GM12878 (cell line): ENCODE measurements at regions not wholly inside any gene's neighbourhood (a gene's known extent, or its start where the extent isn't known, plus 50 kb on each side); places are given as distances from the start of the nearest gene placed in this dataset.

Experiments
- ATAC-seq: fragments of 200-7000 bp; cut with Tn5 transposase; 3 replicates; pipeline ENCODE4 v1.9.1; 2020; ENCODE audit warnings: mild to moderate bottlenecking, moderate library complexity
- BruUV-seq: library from RNA; stranded (reverse); fragments of 400-500 nt; replicated peaks from 2 replicates; lab custom pipeline; 2021; lab: Mats Ljungman, UMichigan
- CTCF ChIA-PET: fragments of 300-600 bp; sonication (Branson Sonifier 250); formaldehyde crosslinking; extraction: SDS; loops from one replicate; lab custom pipeline; 2021; ENCODE audit warnings: inconsistent platforms; lab: Yijun Ruan, JAX
- POLR2A ChIA-PET: fragments of 350-600 bp; formaldehyde crosslinking; extraction: SDS; loops from one replicate; lab custom pipeline; 2021; ENCODE audit warnings: inconsistent platforms; lab: Charles Lee
- RAD21 ChIA-PET: fragments of 300-600 bp; sonication (Branson Sonifier 250); formaldehyde crosslinking; loops from one replicate; lab custom pipeline; 2023; ENCODE audit warnings: antibody characterized with exemption; ENCODE audit not compliant: unreplicated experiment; lab: Charles Lee
- SMC1A ChIA-PET: fragments of 300-600 bp; sonication (Branson Sonifier 250); formaldehyde crosslinking; loops from one replicate; lab custom pipeline; 2023; ENCODE audit not compliant: unreplicated experiment, uncharacterized antibody; lab: Charles Lee
- DNase-seq: peaks from one replicate; pipeline ENCODE4 v3.0.0-alpha.2; 2011; ENCODE audit warnings: low read depth, low spot score
- FAIRE-seq: peaks from 3 replicates; lab custom pipeline; 2011; peaks lifted over from hg19 to GRCh38; lab: Jason Lieb, UNC
- H2AFZ ChIP-seq: 2 replicates; pipeline ENCODE4 v1.6.0; 2011; ENCODE audit warnings: low read depth, low read length, control low read depth; ENCODE audit not compliant: control insufficient read depth
- H3K27ac ChIP-seq: 2 replicates; pipeline ENCODE4 v1.5.1; 2011; ENCODE audit warnings: control low read depth; ENCODE audit not compliant: control insufficient read depth, insufficient read depth
- H3K27me3 ChIP-seq, 2 experiments: replicated peaks in 1 of 2; 2 replicates each; pipeline versions ENCODE4 v1.6.0 to v1.6.1; 2011; ENCODE audit warnings: low read length in 1 of 2; ENCODE audit not compliant: control insufficient read depth in 2 of 2, insufficient read depth in 2 of 2
- H3K36me3 ChIP-seq, 2 experiments: 2 replicates each; pipeline ENCODE4 v1.5.1; 2011; ENCODE audit warnings: low read length in 1 of 2; ENCODE audit not compliant: control insufficient read depth in 2 of 2, insufficient read depth in 2 of 2
- H3K4me1 ChIP-seq: 2 replicates; pipeline ENCODE4 v1.6.1; 2011; ENCODE audit warnings: mild to moderate bottlenecking, low read length, moderate library complexity, mixed read lengths; ENCODE audit not compliant: control insufficient read depth, insufficient read depth
- H3K4me2 ChIP-seq: 2 replicates; pipeline ENCODE4 v1.6.0; 2011; ENCODE audit warnings: control low read depth; ENCODE audit not compliant: control insufficient read depth, insufficient read depth
- H3K4me3 ChIP-seq: fragments of 200-600 bp; sonication (generic); 2 replicates; pipeline ENCODE4 v1.5.1; 2016
- H3K79me2 ChIP-seq: 2 replicates; pipeline ENCODE4 v1.6.0; 2011; ENCODE audit warnings: low read length; ENCODE audit not compliant: control insufficient read depth, insufficient read depth
- H3K9ac ChIP-seq: 2 replicates; pipeline ENCODE4 v1.8.0; 2011; ENCODE audit warnings: low read length, control low read depth, mixed read lengths; ENCODE audit not compliant: control insufficient read depth, insufficient read depth
- H3K9me3 ChIP-seq: replicated peaks from 3 replicates; pipeline ENCODE4 v1.5.1; 2011; ENCODE audit warnings: mild to moderate bottlenecking, low read length; ENCODE audit not compliant: control insufficient read depth, insufficient read depth
- H4K20me1 ChIP-seq: 2 replicates; pipeline ENCODE4 v1.6.0; 2011; ENCODE audit not compliant: control insufficient read depth, insufficient read depth
- CEBPZ ChIP-seq: fragments of 150-350 bp; IDR thresholded peaks from 2 replicates; pipeline ENCODE4 v1.6.1; 2016; ENCODE audit warnings: low read depth, low read length
- E2F4 ChIP-seq: IDR thresholded peaks from 2 replicates; pipeline ENCODE4 v1.6.1; 2012; ENCODE audit warnings: low read depth, low read length, improper control_type of control experiment
- IKZF1 ChIP-seq: fragments of 450-650 bp; conservative IDR thresholded peaks from 2 replicates; pipeline ENCODE4 v1.6.1; 2017; ENCODE audit warnings: antibody characterized with exemption, mild to moderate bottlenecking
- MLLT1 ChIP-seq: fragments of 450-650 bp; IDR thresholded peaks from 2 replicates; pipeline ENCODE4 v1.6.1; 2016; ENCODE audit warnings: mild to moderate bottlenecking
- MYB ChIP-seq: fragments of 150-350 bp; IDR thresholded peaks from 2 replicates; pipeline ENCODE4 v1.6.1; 2014; ENCODE audit warnings: mild to moderate bottlenecking, low read depth, low read length, borderline replicate concordance
- RELB ChIP-seq: fragments of 450-650 bp; IDR thresholded peaks from 2 replicates; pipeline ENCODE4 v1.6.1; 2017; ENCODE audit warnings: low read depth, mild to moderate bottlenecking, moderate library complexity
- SUZ12 ChIP-seq: fragments of 200-600 bp; sonication (generic); IDR thresholded peaks from one replicate; pipeline ENCODE4 v1.6.1; 2018; ENCODE audit warnings: antibody characterized with exemption, mild to moderate bottlenecking; ENCODE audit not compliant: unreplicated experiment
- YBX1 ChIP-seq: fragments of 450-650 bp; IDR thresholded peaks from 2 replicates; pipeline ENCODE4 v1.6.1; 2016; ENCODE audit warnings: antibody characterized with exemption
- ZBTB40 ChIP-seq: fragments of 450-650 bp; IDR thresholded peaks from 2 replicates; pipeline ENCODE4 v1.6.1; 2016; ENCODE audit warnings: mild to moderate bottlenecking, moderate library complexity, borderline replicate concordance
- ZZZ3 ChIP-seq: IDR thresholded peaks from 2 replicates; pipeline ENCODE4 v1.6.1; 2011; ENCODE audit warnings: low read depth; ENCODE audit not compliant: control insufficient read depth, insufficient read length
- WGBS: methylation state at CpG from one replicate; pipeline ENCODE4 v1.1.6; 2016; ENCODE audit warnings: low lambda C conversion rate; ENCODE audit not compliant: insufficient replicate concordance, insufficient coverage; ENCODE audit errors: missing lambda C conversion rate; 5-methylcytosine and 5-hydroxymethylcytosine counted together
- in situ Hi-C: fragments of 300-500 bp; cut with MboI; formaldehyde crosslinking; loops from 9 replicates; pipeline ENCODE4 v1.14.3; 2018; ENCODE audit warnings: mixed read lengths
- intact Hi-C: fragments of 100-400 bp; cut with micrococcal nuclease; formaldehyde crosslinking; loops from one replicate; pipeline ENCODE4 v1.14.2; 2022; ENCODE audit not compliant: unreplicated experiment

GRCh38 chr9:108078375-108078774, 588.8 kb upstream of the KLF4 start:
- H4K20me1 ChIP-seq = no peaks in the 10 kb centered on the region
- intact Hi-C loops = no loop called here
- DNase-seq = no peak
- no peak overlapping the region for H3K4me3 ChIP-seq
- no peak for ATAC-seq
- H3K79me2 ChIP-seq = no peaks in the 10 kb centered on the region
- H3K9ac ChIP-seq = no peak overlapping the region
- H2AFZ ChIP-seq = no peak overlapping the region
- no TSS peak for BruUV-seq
- H3K27ac ChIP-seq = no peak overlapping the region
- H3K36me3 ChIP-seq = no peaks in the 10 kb centered on the region
- ChIA-PET RAD21 (no interaction called here), CTCF (no interaction called here), POLR2A (no interaction called here), SMC1A (no interaction called here)
- H3K9me3 ChIP-seq = no peaks in the 10 kb centered on the region
- H3K4me1 ChIP-seq = no peaks in the 10 kb centered on the region
- no peak overlapping the region for H3K4me2 ChIP-seq
- in situ Hi-C loops = no loop called here
- TF ChIP-seq CEBPZ (no peak), YBX1 (no peak), ZBTB40 (no peak), IKZF1 (no peak), ZZZ3 (no peak), MYB (no peak), RELB (no peak), MLLT1 (no peak), SUZ12 (no peak), E2F4 (no peak)
- FAIRE-seq = no peak
- no peaks in the 10 kb centered on the region for H3K27me3 ChIP-seq
- WGBS = 48% methylated on average over 8 of the region's 8 CpGs
